ENCODE measurements at regions not wholly inside any gene's neighbourhood (a gene's known extent, or its start where the extent isn't known, plus 50 kb on each side); places are given as distances from the start of the nearest gene placed in this dataset.

GRCh38 chr16:85536411-85537330 is 76.5 kb upstream of the GSE1 start (continued):
- TF ChIP-seq MLXIP (CRISPR knock-in tag; IDR thresholded peaks at IDR 0.05; ENCODE audit: borderline replicate concordance): no peak
- peak; percentile 58; the same call in 1 of the 2 replicates for TF ChIP-seq ZNF891 (CRISPR knock-in tag; IDR thresholded peaks at IDR 0.05)
- peak; percentile 47 for TF ChIP-seq SP5 (CRISPR knock-in tag; IDR thresholded peaks at IDR 0.05; ENCODE audit: borderline replicate concordance, low read depth)
- peak; percentile 37; the same call in 1 of the 2 replicates for TF ChIP-seq ZNF772 (CRISPR knock-in tag; IDR thresholded peaks at IDR 0.05)
- TF ChIP-seq DMTF1 (CRISPR knock-in tag; IDR thresholded peaks at IDR 0.05): no peak; the same call in 1 of the 2 replicates
- TF ChIP-seq DRAP1 (CRISPR knock-in tag; IDR thresholded peaks at IDR 0.05): peak; percentile 94
- TF ChIP-seq ZNF552 (CRISPR knock-in tag; IDR thresholded peaks at IDR 0.05; ENCODE audit: borderline replicate concordance): no peak
- TF ChIP-seq ZBTB37 (CRISPR knock-in tag; IDR thresholded peaks at IDR 0.05): no peak
- no peak for TF ChIP-seq ZKSCAN1 (IDR thresholded peaks at IDR 0.05; ENCODE audit: low read length)
- 0 out of 2 replicates have a peak, but pooled peaks have one; percentile 50 for TF ChIP-seq SNAPC2 (CRISPR knock-in tag; IDR thresholded peaks at IDR 0.05)
- no peak for TF ChIP-seq TERF1 (CRISPR knock-in tag; IDR thresholded peaks at IDR 0.05)
- peak; percentile 74 for TF ChIP-seq UBTF (CRISPR knock-in tag; IDR thresholded peaks at IDR 0.05)
- TF ChIP-seq E2F1 (CRISPR knock-in tag; IDR thresholded peaks at IDR 0.05): no peak
- TF ChIP-seq PHF5A (CRISPR knock-in tag; IDR thresholded peaks at IDR 0.05; ENCODE audit: low read depth, unreplicated experiment): no peak
- TF ChIP-seq POLR2A (IDR thresholded peaks at IDR 0.05; ENCODE audit: insufficient read depth in 1 of 2, low read depth in 2 of 2, low read length in 2 of 2): peak; percentile 51 to 87
- no peak for TF ChIP-seq CCDC6 (CRISPR knock-in tag; IDR thresholded peaks at IDR 0.05)
